ENCODE measurements at regions not wholly inside any gene's neighbourhood (a gene's known extent, or its start where the extent isn't known, plus 50 kb on each side); places are given as distances from the start of the nearest gene placed in this dataset.

- H3K36me3 ChIP-seq (ENCODE audit: control insufficient read depth in 2 of 2, insufficient read depth in 1 of 2, low read length in 2 of 2), result no peaks in the 10 kb centered on the region
- H3K4me1 ChIP-seq (ENCODE audit: control insufficient read depth, insufficient read depth, low read length), result no peaks in the 10 kb centered on the region
- TF ChIP-seq ZNF214 (tag by site-specific recombination; IDR thresholded peaks at IDR 0.05; ENCODE audit: borderline replicate concordance) (no peak), SP7 (tag by site-specific recombination; IDR thresholded peaks at IDR 0.05) (no peak), ZNF239 (tag by site-specific recombination; IDR thresholded peaks at IDR 0.05) (no peak), GLIS2 (tag by site-specific recombination; IDR thresholded peaks at IDR 0.05) (no peak), ZFP69B (tag by site-specific recombination; IDR thresholded peaks at IDR 0.05) (no peak), ZBTB17 (tag by site-specific recombination; IDR thresholded peaks at IDR 0.05) (no peak), ZNF140 (tag by site-specific recombination; IDR thresholded peaks at IDR 0.05) (no peak), ZNF274 (IDR thresholded peaks at IDR 0.05; ENCODE audit: low read length) (no peak), ZNF274 (tag by site-specific recombination; IDR thresholded peaks at IDR 0.05; ENCODE audit: borderline replicate concordance) (no peak), ZNF18 (tag by site-specific recombination; IDR thresholded peaks at IDR 0.05) (no peak), ZSCAN18 (tag by site-specific recombination; IDR thresholded peaks at IDR 0.05) (no peak), ZSCAN4 (tag by site-specific recombination; IDR thresholded peaks at IDR 0.05) (no peak), ZNF155 (tag by site-specific recombination; IDR thresholded peaks at IDR 0.05) (no peak), ZNF16 (tag by site-specific recombination; IDR thresholded peaks at IDR 0.05; ENCODE audit: low read depth) (no peak), ZNF292 (tag by site-specific recombination; IDR thresholded peaks at IDR 0.05; ENCODE audit: borderline replicate concordance, low read depth) (no peak), KLF10 (tag by site-specific recombination; IDR thresholded peaks at IDR 0.05) (no peak)
- H3K27ac ChIP-seq (ENCODE audit: extremely low read depth, low read depth, low read length), result no peak overlapping the region
- H3K4me3 ChIP-seq (ENCODE audit: low read depth, low read length), result no peak overlapping the region
- ChIA-PET CTCF (no interaction called here), POLR2A (no interaction called here)
- no peaks in the 10 kb centered on the region for H3K9me3 ChIP-seq (ENCODE audit: control insufficient read depth, insufficient read depth, low read depth, low read length)
These were observed 673.7 kb upstream of the MIR17HG start for GRCh38 chr13:90673746-90674145.

GRCh38 chr13:90675129-90675528, 672.4 kb upstream of the MIR17HG start:
- CTCF ChIA-PET, result no interaction called here
- POLR2A ChIA-PET, result no interaction called here
- Histone ChIP-seq H3K4me3 (ENCODE audit: low read depth, low read length) (no peak overlapping the region), H3K36me3 (ENCODE audit: control insufficient read depth in 2 of 2, insufficient read depth in 1 of 2, low read length in 2 of 2) (no peaks in the 10 kb centered on the region), H3K27ac (ENCODE audit: extremely low read depth, low read depth, low read length) (no peak overlapping the region), H3K9me3 (ENCODE audit: control insufficient read depth, insufficient read depth, low read depth, low read length) (no peaks in the 10 kb centered on the region), H3K4me1 (ENCODE audit: control insufficient read depth, insufficient read depth, low read length) (no peaks in the 10 kb centered on the region)
- TF ChIP-seq ZNF768 (tag by site-specific recombination; IDR thresholded peaks at IDR 0.05), result no peak
- TF ChIP-seq ZNF426 (tag by site-specific recombination; IDR thresholded peaks at IDR 0.05), result no peak
- TF ChIP-seq ZNF280C (tag by site-specific recombination; IDR thresholded peaks at IDR 0.05), result no peak
- no peak for TF ChIP-seq MZF1 (tag by site-specific recombination; IDR thresholded peaks at IDR 0.05; ENCODE audit: borderline replicate concordance)
- no peak for TF ChIP-seq ZNF362 (tag by site-specific recombination; IDR thresholded peaks at IDR 0.05)
- TF ChIP-seq IKZF3 (tag by site-specific recombination; IDR thresholded peaks at IDR 0.05), result no peak
- no peak for TF ChIP-seq ZNF211 (tag by site-specific recombination; IDR thresholded peaks at IDR 0.05; ENCODE audit: low read depth)
- no peak for TF ChIP-seq GLIS2 (tag by site-specific recombination; IDR thresholded peaks at IDR 0.05)
- no peak for TF ChIP-seq SCRT2 (tag by site-specific recombination; IDR thresholded peaks at IDR 0.05)

Data from HEK293 (cell line).